SIG-M5 treated with dmso at 0.1 percent for 504 hours (cell line): ENCODE measurements at regions not wholly inside any gene's neighbourhood (a gene's known extent, or its start where the extent isn't known, plus 50 kb on each side); places are given as distances from the start of the nearest gene placed in this dataset.

Experiments
- DNase-seq: peaks from one replicate; lab custom pipeline; 2025; ENCODE audit not compliant: unreplicated experiment; lab: John Stamatoyannopoulos, UW

- peak; percentile 8 for DNase-seq
Measured at GRCh38 chr2:150166313-150167051, 321.0 kb downstream of the RND3 start.

- DNase-seq: no peak
Measured at GRCh38 chr2:150165988-150166312, 321.5 kb downstream of the RND3 start.

DNA sequence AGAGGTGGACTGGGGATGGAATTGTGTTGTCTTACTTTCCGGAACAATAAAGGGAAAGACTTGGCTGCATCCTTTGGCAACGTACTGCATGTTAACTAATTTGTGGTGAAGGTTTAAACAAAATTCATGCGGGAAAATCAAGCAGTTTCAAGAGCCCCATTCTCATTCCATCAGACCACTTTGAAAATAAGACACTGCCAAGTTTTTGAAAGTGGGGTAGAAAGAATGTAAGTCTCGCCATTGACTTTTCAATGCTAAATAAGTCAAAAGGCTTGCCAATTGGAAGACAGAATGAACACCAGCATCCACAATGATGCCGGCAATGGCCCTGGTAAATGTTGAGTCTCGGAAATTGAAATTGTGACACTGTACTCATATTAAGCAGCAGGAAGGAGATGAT lies 322.0 kb downstream of the RND3 start:
- no peak for DNase-seq

GRCh38 chr2:150162241-150162942 lies 325.1 kb downstream of the RND3 start:
- DNase-seq: no peak

DNA sequence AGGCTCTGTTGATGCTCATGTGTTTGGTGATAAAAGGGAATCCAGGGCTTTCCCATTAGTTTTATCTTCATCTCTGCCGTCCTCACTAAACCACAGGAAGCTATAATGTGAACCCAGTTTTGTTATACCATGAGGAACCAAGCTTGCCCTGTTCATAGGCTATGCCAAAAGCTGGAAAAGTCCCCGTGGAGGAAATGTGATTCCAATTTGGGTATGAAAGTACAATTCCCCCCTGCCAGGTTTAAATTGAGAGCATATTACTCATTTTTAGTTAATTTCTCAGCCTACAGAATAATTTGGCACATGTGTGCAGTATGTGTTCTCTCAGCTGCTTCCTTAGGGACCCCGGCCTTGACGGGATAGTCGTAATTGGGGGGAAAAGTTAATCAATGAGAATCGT lies 327.4 kb downstream of the RND3 start:
- no peak for DNase-seq

DNA sequence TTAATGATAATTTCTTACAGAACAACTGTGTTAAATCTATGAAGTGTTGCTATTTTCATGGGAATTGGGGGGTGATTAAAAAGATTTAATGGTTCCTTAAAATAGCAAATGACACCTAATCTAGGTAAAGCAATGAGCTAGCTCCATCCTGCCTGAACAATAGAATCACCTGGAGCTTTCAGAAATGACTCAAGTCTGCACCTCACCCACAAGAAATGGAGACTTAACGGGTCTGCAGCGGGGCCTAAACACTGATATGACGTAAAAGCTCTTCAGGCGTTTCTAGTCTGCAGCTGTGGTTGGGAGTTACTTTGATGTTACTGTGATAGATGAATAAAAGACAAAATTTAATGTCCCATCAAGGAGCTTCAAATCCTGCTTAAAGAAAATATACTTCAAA lies 328.2 kb downstream of the RND3 start:
- no peak for DNase-seq

DNA sequence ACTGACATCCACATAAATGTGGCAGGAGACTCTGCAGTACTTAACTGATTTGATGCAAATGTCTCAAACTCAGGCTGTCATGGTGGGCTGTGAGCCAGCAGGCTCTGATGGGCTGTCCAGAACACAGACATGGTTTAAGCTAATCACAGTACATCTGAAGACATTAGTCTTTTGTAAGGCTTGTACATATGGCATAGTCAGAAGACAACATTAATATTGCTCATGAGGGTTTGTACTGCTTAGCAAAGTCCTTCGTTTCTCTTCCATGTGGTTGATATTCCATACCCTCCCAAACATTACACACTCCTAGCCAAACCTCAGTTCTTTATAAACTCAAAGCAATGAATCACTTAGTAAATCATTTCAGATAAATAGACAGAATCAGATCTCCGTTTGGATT lies 330.6 kb downstream of the RND3 start:
- no peak for DNase-seq

- no peak for DNase-seq
Measured at GRCh38 chr2:150156415-150156814, 331.1 kb downstream of the RND3 start.

DNA sequence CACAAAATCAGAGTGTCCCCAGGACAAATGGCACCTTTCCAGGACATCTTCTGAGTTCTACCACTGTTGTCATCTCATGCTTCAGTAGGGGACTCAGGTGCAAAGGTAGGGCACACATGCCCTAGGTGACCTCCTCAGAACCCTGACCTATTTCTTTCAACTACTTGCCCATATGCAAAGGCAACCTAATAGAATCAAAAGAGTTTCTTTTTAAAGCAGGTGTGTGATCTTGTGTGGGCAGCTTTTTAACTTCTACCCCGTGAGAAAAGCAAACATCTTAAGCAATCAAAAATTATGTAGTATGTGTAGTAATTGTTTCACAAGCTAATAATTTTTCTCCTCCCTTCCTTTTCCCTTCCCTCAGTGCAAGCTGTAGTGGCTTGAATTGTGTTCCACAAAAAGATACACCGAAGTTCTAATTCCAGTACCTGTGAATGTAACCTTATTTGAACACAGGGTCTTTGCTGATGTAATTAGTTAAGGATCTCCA lies 333.1 kb downstream of the RND3 start:
- DNase-seq: peak; percentile 25

- peak; percentile 25 for DNase-seq
Measured at GRCh38 chr2:150153646-150154307, 333.7 kb downstream of the RND3 start.

GRCh38 chr2:150152230-150152629 lies 335.2 kb downstream of the RND3 start:
- no peak for DNase-seq

DNA sequence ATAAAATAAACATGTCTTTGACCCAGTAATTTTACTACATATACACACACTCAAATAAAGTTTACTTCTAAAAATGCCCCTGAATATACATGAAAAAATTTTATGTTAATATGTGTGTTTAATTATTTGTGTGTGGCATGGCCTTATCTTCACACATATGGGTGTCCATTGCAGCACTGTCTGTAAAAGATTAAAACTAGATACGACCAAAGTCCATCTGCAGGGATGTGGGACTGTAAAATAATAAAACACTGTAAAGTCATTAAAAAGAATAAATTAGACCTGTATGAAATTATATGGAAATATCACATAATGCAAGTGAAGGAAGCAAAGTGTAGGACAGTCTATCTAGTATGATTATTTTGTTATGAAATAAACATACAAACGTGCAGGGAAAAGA lies 337.3 kb downstream of the RND3 start:
- DNase-seq: no peak

DNA sequence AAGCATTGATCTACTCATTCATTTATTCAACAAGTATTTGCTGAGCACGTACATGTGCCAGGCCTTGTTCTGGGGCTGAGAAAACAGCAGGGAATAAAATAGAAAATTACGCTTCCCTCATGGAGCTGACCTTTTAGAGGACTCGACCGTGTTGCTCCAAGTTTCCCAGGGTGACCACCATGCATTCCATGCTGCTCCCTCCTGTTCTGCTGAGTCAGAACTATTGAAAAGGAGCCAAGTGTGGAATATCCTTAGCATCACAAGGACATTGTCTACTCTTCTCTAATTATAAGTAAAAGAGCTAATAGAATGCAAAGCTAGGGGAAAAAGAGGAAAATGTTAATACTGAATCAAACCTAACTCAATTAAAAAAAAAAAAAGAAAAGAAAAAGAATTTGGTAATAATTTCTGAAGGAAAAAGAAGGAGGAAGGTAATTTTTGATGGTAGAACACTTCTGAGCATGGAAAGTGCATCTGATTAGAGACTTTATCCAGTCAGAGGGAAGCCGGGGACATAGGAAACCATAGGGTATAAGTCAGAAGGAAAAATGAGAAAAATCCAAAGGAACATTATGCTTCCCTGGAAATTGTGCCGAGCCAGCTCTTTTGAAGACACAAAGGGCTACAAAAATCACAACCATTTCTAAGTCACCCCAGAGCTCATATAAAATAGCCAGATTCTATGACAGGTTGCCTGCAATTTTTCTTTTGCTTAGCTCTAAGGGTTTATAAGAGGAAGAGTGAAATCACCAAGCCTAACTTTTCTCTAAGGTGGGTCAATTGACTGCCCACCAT lies 339.4 kb downstream of the RND3 start:
- no peak for DNase-seq

GRCh38 chr2:150146879-150147278 lies 340.6 kb downstream of the RND3 start:
- DNase-seq: no peak

GRCh38 chr2:150145299-150145692 lies 342.2 kb downstream of the RND3 start:
- no peak for DNase-seq

DNA sequence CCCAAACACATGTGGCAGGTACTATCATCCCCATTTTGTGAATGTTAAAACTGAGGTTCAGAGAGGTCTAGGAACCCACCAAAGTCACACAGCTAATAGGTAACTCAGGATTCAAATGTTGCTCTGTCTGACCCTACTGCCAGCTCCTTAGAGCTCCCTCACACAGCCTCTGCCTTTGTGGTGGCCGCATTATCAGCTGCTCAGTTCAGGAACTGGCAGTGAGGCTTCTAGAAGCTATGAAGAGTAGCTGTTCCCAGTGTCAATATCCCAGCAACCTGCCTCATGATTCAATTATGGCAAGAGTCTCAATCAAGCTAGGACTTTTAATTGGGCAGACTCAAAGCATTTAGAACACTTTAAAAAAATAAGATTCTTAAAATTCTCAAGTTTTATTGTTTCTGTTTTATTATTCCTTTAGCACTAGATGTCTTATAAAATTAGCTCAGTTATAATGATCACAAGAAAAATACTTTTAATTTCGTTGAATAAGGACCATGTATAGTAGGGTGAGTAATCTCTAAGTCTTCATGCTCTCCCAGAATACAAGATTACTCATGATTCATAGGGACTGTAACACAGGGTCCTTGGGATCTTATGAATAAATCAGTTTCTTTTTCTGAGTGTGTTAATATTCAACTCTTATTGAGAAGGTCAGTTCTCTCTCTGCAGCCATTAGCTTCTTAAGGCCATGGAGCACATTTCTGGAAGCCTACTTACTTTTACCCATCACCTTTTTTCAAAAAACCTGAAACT lies 342.7 kb downstream of the RND3 start:
- DNase-seq: no peak

DNA sequence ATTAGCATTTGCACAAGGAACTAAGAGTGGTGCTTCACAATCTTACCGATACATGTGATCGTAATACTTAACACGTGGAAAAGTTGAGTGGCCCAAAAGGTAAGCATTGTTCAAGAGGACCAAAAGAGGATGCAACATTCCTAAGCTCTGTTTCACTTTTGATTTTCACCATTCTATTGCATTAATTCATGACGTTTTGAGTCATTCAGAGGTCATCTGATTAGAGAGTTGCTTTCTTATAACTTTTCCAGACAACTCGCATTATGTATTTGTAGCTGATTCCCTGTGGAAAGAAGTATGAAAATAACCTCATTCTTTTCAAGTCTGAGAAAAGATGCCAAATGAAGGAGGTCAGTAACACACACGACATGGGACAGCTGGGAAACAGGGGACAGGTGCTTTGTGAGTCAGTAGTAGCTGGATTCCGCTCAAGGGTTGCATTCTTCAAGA lies 344.4 kb downstream of the RND3 start:
- no peak for DNase-seq

DNA sequence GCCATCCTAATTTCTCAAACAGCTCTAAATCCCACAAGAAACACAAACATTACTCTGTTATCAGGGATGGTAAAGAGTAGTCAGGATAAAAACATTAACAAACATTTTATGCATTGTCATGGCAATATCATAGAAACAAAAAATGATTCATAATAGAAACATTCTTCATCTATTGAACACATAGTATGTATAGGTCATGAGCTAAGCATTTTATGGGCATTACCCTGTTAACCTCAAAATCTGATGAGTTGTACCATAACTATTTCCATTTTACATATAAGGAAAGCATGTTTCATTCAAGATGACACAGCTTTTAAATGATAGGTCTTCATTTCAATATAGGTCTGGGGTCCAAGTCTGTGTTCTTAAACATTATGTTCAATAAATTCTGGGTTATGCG lies 344.9 kb downstream of the RND3 start:
- DNase-seq: no peak

GRCh38 chr2:150141226-150142001 lies 346.1 kb downstream of the RND3 start:
- DNase-seq: no peak

DNA sequence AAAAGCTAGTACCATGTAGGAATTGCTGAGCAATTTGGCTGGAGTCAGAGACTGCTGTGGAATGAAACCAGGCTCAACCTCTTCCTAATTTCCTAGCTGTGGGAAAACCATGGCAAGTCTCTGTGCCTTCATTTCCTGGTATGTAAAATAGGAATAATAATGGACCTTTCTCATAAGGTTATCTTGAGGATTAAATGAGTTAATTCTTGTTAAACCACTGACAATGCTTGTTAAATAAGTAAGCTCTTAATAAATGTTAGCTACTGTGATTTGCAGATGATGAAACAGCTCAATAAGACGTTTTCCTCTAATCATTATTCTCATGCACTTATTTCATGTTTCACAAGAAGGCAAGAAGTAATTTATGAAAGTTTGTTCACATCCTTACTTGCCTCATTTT lies 346.7 kb downstream of the RND3 start:
- no peak for DNase-seq
